Smooth muscle cell (in vitro differentiated cells): ENCODE measurements at regions not wholly inside any gene's neighbourhood (a gene's known extent, or its start where the extent isn't known, plus 50 kb on each side); places are given as distances from the start of the nearest gene placed in this dataset.

Experiments
- DNase-seq: peaks from one replicate; lab custom pipeline; 2025; ENCODE audit not compliant: unreplicated experiment; lab: John Stamatoyannopoulos, UW
- H2AFZ ChIP-seq: fragments of 200-600 bp; sonication (generic); 2 replicates; pipeline ENCODE4 v1.6.0; 2016; ENCODE audit warnings: antibody characterized with exemption, low read depth, mild to moderate bottlenecking
- H3F3A ChIP-seq: fragments of 200-600 bp; sonication (generic); 2 replicates; pipeline ENCODE4 v1.6.0; 2017; ENCODE audit warnings: antibody characterized with exemption, low read depth
- H3K27ac ChIP-seq: fragments of 200-600 bp; sonication (generic); 2 replicates; pipeline ENCODE4 v1.5.1; 2016; ENCODE audit warnings: low read depth, mild to moderate bottlenecking
- H3K27me3 ChIP-seq: fragments of 200-600 bp; sonication (generic); 2 replicates; pipeline ENCODE4 v1.6.1; 2016; ENCODE audit warnings: low read depth, mild to moderate bottlenecking
- H3K36me3 ChIP-seq: fragments of 200-600 bp; sonication (generic); 2 replicates; pipeline ENCODE4 v1.5.1; 2016; ENCODE audit warnings: low read depth
- H3K4me1 ChIP-seq: fragments of 200-600 bp; sonication (generic); 2 replicates; pipeline ENCODE4 v1.5.1; 2016; ENCODE audit warnings: low read depth
- H3K4me2 ChIP-seq: fragments of 200-600 bp; sonication (generic); 2 replicates; pipeline ENCODE4 v1.6.0; 2016; ENCODE audit warnings: mild to moderate bottlenecking
- H3K4me3 ChIP-seq: fragments of 200-600 bp; sonication (generic); 2 replicates; pipeline ENCODE4 v1.5.1; 2016; ENCODE audit warnings: mild to moderate bottlenecking
- H3K79me2 ChIP-seq: fragments of 200-600 bp; sonication (generic); 2 replicates; pipeline ENCODE4 v1.6.0; 2016; ENCODE audit warnings: low read depth, mild to moderate bottlenecking
- H3K9ac ChIP-seq: fragments of 200-600 bp; sonication (generic); 2 replicates; pipeline ENCODE4 v1.6.0; 2016; ENCODE audit warnings: low read depth
- H3K9me3 ChIP-seq: fragments of 200-600 bp; sonication (generic); replicated peaks from 2 replicates; pipeline ENCODE4 v1.5.1; 2016; ENCODE audit warnings: low read depth
- H4K20me1 ChIP-seq: fragments of 200-600 bp; sonication (generic); 2 replicates; pipeline ENCODE4 v1.6.0; 2016; ENCODE audit warnings: low read depth
- CTCF ChIP-seq: fragments of 200-600 bp; sonication (generic); IDR thresholded peaks from 2 replicates; pipeline ENCODE4 v1.5.1; 2017; ENCODE audit warnings: borderline replicate concordance, mild to moderate bottlenecking, antibody characterized with exemption; ENCODE audit not compliant: insufficient read depth, poor library complexity, severe bottlenecking
- WGBS: methylation state at CpG from one replicate; pipeline ENCODE4 v1.1.7; 2016; ENCODE audit warnings: low lambda C conversion rate; 5-methylcytosine and 5-hydroxymethylcytosine counted together

- no peaks in the 10 kb centered on the region for H4K20me1 ChIP-seq
- H3K79me2 ChIP-seq: no peaks in the 10 kb centered on the region
- no peaks in the 10 kb centered on the region for H3K27me3 ChIP-seq
- no peak overlapping the region for H3K4me3 ChIP-seq
- no peak for TF ChIP-seq CTCF
- no peak for DNase-seq
- H3K36me3 ChIP-seq: no peaks in the 10 kb centered on the region
- H2AFZ ChIP-seq: no peak overlapping the region
- H3K4me2 ChIP-seq: no peak overlapping the region
- no peak overlapping the region for H3K9ac ChIP-seq
- H3F3A ChIP-seq: no peaks in the 10 kb centered on the region
- H3K4me1 ChIP-seq: no peaks in the 10 kb centered on the region
- H3K27ac ChIP-seq: no peak overlapping the region
- H3K9me3 ChIP-seq: no peaks in the 10 kb centered on the region
Observed at GRCh38 chr10:62491597-62491996, 117.4 kb downstream of the ZNF365 start.

GRCh38 chr10:62492012-62492869, 118.1 kb downstream of the ZNF365 start:
- Histone ChIP-seq H3K27me3 (no peaks in the 10 kb centered on the region), H3K4me2 (no peak overlapping the region), H3K36me3 (no peaks in the 10 kb centered on the region), H3F3A (no peaks in the 10 kb centered on the region), H4K20me1 (no peaks in the 10 kb centered on the region), H3K4me3 (no peak overlapping the region), H3K27ac (no peak overlapping the region), H3K4me1 (no peaks in the 10 kb centered on the region), H3K9ac (no peak overlapping the region), H2AFZ (no peak overlapping the region), H3K79me2 (no peaks in the 10 kb centered on the region), H3K9me3 (no peaks in the 10 kb centered on the region)
- TF ChIP-seq CTCF: peak; percentile 63
- no peak for DNase-seq
- WGBS: 71% methylated on average over 5 of the region's 5 CpGs

GRCh38 chr10:62492870-62493180, 118.7 kb downstream of the ZNF365 start:
- DNase-seq: no peak
- H3K36me3 ChIP-seq: no peaks in the 10 kb centered on the region
- H2AFZ ChIP-seq: peak overlapping the region; percentile 21
- H3K4me3 ChIP-seq: no peak overlapping the region
- H3K9ac ChIP-seq: no peak overlapping the region
- no peaks in the 10 kb centered on the region for H4K20me1 ChIP-seq
- no peaks in the 10 kb centered on the region for H3K27me3 ChIP-seq
- no peaks in the 10 kb centered on the region for H3K4me1 ChIP-seq
- H3K4me2 ChIP-seq: no peak overlapping the region
- H3K9me3 ChIP-seq: no peaks in the 10 kb centered on the region
- no peak for TF ChIP-seq CTCF
- H3F3A ChIP-seq: no peaks in the 10 kb centered on the region
- no peak overlapping the region for H3K27ac ChIP-seq
- 92% methylated on average over 3 of the region's 3 CpGs for WGBS
- H3K79me2 ChIP-seq: no peaks in the 10 kb centered on the region

GRCh38 chr10:62496925-62497324, 122.8 kb downstream of the ZNF365 start:
- 87% methylated on average over 3 of the region's 3 CpGs for WGBS
- no peak overlapping the region for H3K27ac ChIP-seq
- H3K9me3 ChIP-seq: no peaks in the 10 kb centered on the region
- H3K9ac ChIP-seq: no peak overlapping the region
- H3K36me3 ChIP-seq: no peaks in the 10 kb centered on the region
- H3K79me2 ChIP-seq: no peaks in the 10 kb centered on the region
- H3K4me1 ChIP-seq: no peaks in the 10 kb centered on the region
- no peak for DNase-seq
- no peak overlapping the region for H2AFZ ChIP-seq
- H3F3A ChIP-seq: no peaks in the 10 kb centered on the region
- H3K4me2 ChIP-seq: no peak overlapping the region
- H4K20me1 ChIP-seq: no peaks in the 10 kb centered on the region
- TF ChIP-seq CTCF: no peak
- H3K27me3 ChIP-seq: no peaks in the 10 kb centered on the region
- H3K4me3 ChIP-seq: no peak overlapping the region
